ENCODE measurements at regions not wholly inside any gene's neighbourhood (a gene's known extent, or its start where the extent isn't known, plus 50 kb on each side); places are given as distances from the start of the nearest gene placed in this dataset.

GRCh38 chr12:116650585-116651087, 87.2 kb downstream of the SPRING1 start:
- DNase-seq, result no peak

- DNase-seq, result no peak
These were observed 87.8 kb downstream of the SPRING1 start for GRCh38 chr12:116650062-116650461.

GRCh38 chr12:116647813-116648212, 88.6 kb downstream of the MAP1LC3B2 start:
- no peak for DNase-seq

DNA sequence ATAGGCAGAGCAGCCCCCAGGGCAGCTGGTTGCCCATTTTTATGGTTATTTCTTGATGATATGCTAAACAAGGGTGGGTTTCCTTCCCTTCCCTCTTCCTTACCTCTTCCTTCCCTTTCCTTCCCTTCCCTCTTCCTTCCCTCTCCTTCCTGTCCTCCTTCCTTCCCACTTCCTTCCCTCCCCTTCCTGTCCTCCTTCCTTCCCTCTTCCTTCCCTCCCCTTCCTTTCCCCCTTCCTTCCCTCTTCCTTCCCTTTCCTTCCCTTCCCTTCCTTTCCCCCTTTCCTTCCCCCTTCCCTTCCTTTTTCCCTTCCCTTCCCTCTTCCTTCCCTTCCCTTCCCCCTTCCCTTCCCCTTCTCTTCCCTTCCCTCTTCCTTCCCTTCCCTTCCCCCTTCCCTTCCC, 87.7 kb downstream of the MAP1LC3B2 start:
- no peak for DNase-seq

GRCh38 chr12:116644806-116645205, 85.6 kb downstream of the MAP1LC3B2 start:
- no peak for DNase-seq

DNA sequence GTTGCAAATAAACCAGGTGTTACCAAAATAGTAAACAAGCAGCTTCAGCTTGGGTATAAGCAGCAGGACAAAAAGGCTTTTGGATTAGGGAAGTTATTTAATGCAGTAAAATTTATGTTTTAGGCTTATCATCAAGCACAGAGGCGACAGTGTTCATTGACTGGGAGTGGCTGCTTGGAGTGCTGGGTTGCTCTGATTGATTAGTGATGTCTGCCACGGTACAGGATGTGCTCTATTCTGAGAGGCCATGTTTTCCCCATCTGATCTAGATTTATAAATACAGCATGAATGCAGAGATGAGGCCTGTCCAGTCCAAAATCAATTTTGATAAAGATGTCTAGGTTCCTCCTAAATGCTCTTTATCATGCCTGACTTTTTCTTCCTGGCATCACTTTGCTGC, 83.5 kb downstream of the MAP1LC3B2 start:
- no peak for DNase-seq

DNA sequence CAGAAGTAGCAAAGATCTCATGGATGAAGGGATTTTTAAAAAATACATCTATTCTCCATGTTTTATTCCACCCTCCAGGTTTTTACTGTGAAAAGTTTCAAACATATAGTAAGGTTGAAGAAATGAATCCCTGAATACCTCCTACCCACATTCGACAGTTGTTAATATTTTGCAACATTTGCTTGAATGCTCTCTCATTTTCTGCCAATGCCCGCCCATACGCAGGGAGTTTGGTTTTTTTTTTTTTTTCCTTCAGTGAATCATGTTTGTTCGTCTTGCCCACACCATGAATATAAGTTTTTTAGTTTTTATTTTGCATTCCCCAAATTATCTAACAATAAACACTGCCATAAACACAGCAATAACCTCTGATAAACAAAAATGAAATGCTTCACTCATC, 82.9 kb downstream of the MAP1LC3B2 start:
- no peak for DNase-seq

GRCh38 chr12:116640281-116640680, 81.1 kb downstream of the MAP1LC3B2 start:
- no peak for DNase-seq

DNA sequence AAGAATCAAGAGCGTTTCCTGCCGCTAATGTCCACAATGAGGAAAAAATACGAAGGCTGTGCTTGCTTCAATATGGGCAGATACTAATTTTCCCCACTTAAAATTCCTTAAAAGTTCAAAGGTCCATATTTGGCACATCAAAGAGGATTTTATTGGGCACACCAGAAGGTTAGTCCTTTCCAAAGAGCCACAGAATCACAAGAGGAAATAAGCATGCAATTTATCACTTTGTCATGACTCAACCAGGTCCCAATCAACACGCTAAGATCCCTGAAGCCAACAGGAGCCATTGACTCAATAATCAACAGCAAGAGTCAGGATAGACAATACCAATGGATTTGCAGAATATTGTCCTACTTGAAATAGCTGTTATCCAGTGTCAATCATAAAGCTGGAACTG, 80.6 kb downstream of the MAP1LC3B2 start:
- no peak for DNase-seq

- no peak for DNase-seq
These were observed 79.2 kb downstream of the MAP1LC3B2 start for GRCh38 chr12:116638376-116638775.

GRCh38 chr12:116637589-116638150, 78.5 kb downstream of the MAP1LC3B2 start:
- DNase-seq, result no peak

DNA sequence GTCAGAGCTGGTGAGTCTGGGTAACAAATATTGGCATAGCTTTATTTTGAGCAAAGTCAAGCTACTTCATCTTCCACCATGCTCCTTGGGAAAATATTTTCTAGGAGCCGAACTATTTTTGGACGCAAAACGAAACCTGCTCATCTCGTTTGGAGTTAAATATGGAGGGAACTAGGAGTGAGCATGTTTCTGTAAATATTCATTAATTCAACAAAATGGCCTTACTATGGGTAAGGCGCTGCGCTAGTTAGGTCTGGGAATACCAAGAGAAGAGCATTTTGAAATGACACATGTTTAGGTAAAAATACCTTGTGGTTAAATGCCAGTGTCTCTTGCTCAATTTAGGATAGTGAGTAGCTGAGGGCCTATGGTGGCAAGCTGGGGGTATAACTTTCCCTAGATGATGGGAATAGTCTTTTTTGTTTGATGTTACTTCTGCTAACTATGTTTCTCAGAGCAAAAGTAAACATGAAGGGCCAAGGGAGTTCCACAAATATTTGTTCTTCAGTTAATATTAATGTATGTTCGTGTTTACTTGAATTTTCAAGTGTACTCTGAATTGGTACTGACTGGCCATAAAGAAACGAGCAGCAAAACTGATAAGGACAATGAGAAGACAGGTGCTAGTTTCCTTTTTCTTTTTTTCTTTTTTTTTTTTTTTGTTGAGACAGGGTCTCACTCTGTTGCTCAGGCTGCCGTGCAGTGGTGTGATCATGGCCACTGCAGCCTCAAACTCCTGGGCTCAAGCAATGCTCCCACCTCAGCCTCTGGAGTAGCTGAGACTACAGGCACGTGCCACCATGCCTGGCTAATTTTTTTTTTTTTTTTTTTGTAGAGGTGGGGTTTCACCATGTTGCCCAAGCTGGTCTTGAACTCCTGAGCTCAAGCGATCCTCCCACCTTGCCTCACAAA, 77.7 kb downstream of the MAP1LC3B2 start:
- DNase-seq, result no peak

DNA sequence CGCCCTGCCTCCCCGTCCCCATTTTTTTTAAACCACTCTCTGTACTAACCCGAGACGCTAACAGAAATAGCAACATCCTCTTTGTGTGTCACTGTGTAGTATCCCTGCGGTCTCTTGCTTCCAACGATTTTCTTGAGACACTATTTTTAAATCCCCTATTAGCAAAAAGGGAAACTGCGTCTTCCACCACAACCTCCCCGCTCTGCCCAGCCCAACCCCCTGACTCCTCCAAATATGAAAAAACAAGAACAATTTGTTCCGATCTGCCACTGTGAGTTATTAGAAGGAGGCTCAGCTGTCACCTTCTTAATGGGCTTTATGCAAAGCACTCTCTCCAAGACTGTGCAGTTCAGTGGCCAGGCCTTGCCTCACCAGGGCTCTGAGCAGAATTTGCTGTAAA, 76.3 kb downstream of the MAP1LC3B2 start:
- DNase-seq, result no peak

DNA sequence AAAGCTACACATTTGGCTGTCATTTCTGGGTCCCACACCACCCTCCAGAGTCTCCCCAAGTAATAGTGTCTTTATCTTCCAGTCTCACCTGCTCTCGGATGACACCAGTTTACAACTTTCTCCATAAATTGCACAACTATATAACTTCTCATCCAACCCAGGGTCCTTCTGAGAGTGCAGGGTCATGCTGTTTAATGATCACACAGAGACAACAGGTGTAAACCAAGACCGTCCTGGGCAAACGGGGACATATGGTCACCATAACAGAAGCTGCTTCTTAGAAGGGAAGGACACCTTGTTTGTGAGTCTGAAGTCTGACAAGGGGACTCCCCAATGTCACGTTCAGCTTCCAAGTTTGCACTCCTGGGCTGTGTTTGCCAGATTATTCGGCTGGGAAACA, 74.3 kb downstream of the MAP1LC3B2 start:
- no peak for DNase-seq

- no peak for DNase-seq
These were observed 72.4 kb downstream of the MAP1LC3B2 start for GRCh38 chr12:116631619-116632018.

DNA sequence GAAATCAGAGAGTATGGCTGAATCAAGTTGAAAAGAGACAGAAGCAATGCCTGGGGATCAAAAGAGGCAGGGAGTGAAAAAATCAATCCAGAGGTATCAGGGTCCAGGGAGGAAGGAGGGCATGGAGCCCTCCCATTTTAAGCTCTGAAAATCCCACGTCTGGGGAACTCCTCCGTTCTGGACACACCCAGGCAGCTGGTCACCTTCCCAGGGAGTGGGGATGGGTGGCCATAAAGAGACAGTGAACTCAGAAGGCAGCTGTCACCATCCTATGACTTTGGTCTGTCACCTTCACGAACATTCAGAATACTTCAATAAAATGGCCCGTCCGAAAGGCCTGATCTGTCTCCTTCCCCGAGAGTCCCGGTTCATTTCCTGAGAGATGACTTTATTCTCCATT, 71.6 kb downstream of the MAP1LC3B2 start:
- no peak for DNase-seq

DNA sequence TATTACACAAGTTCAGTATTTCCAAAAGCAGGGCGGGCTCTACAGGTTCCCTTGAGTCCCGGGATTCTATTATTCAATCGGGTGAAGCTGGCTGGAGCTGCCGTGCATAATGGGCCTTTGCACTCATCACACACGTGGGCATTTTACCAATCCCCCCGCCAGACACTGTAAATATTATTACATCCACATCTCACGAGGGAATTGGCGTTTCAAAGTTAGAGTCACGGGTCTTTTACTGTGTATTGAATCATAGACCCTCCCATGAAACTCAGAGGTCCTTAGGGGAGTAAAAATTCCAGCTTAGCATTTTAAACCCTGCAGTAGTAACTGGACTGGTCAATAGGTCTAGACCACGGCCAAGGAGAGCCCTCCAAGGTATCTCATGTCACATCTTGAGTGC, 70.3 kb downstream of the MAP1LC3B2 start:
- DNase-seq, result no peak

GRCh38 chr12:116628989-116629388, 69.8 kb downstream of the MAP1LC3B2 start:
- no peak for DNase-seq

DNA sequence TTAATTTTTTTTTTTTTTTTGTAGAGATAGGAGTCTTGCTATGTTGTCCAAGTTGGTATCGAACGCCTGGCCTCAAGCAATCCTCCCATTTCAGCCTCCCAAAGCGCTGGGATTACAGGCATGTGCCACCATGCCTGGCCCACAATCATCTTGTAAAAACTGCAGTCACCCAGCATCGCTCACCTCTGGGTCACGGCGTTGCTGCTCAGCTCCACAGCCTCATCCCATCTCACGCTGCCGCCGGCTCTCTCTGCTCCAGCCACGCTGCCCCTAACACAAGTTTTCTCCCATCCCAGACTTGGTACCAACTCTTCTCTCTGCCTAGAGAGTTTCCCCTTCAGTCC, 69.2 kb downstream of the MAP1LC3B2 start:
- DNase-seq, result no peak
